ENCODE measurements at regions not wholly inside any gene's neighbourhood (a gene's known extent, or its start where the extent isn't known, plus 50 kb on each side); places are given as distances from the start of the nearest gene placed in this dataset.

- Histone ChIP-seq H3K4me1 (peaks cover 9% of the 10 kb centered on the region), H3K9me3 (replicated peaks) (no peaks in the 10 kb centered on the region), H3K27me3 (ENCODE audit: low read depth) (peaks cover 61% of the 10 kb centered on the region), H3K27ac (replicated peaks) (no peak overlapping the region), H3K4me3 (no peak overlapping the region), H3K36me3 (no peaks in the 10 kb centered on the region)
- TF ChIP-seq CTCF (IDR thresholded peaks at IDR 0.05; ENCODE audit: borderline replicate concordance) = no peak
- DNase-seq = no peak
- intact Hi-C loops (cut with micrococcal nuclease) = no loop called here
Observed at GRCh38 chr7:25965405-25966123, 186.4 kb upstream of the NFE2L3 start.

GRCh38 chr7:25966469-25966868 lies 185.5 kb upstream of the NFE2L3 start:
- DNase-seq = no peak
- no peak for TF ChIP-seq CTCF (IDR thresholded peaks at IDR 0.05; ENCODE audit: borderline replicate concordance)
- Histone ChIP-seq H3K9me3 (replicated peaks) (no peaks in the 10 kb centered on the region), H3K36me3 (no peaks in the 10 kb centered on the region), H3K27me3 (ENCODE audit: low read depth) (peaks cover 65% of the 10 kb centered on the region), H3K4me1 (peaks cover 9% of the 10 kb centered on the region), H3K4me3 (no peak overlapping the region), H3K27ac (replicated peaks) (no peak overlapping the region)
- intact Hi-C loops (cut with micrococcal nuclease) = no loop called here

GRCh38 chr7:25967278-25968204 lies 184.5 kb upstream of the NFE2L3 start:
- Histone ChIP-seq H3K27me3 (ENCODE audit: low read depth) (peaks cover 65% of the 10 kb centered on the region), H3K36me3 (no peaks in the 10 kb centered on the region), H3K4me1 (peaks cover 9% of the 10 kb centered on the region), H3K9me3 (replicated peaks) (no peaks in the 10 kb centered on the region), H3K4me3 (no peak overlapping the region), H3K27ac (replicated peaks) (no peak overlapping the region)
- no peak for DNase-seq
- intact Hi-C loops (cut with micrococcal nuclease) = no loop called here
- no peak for TF ChIP-seq CTCF (IDR thresholded peaks at IDR 0.05; ENCODE audit: borderline replicate concordance)

GRCh38 chr7:25968205-25968993 lies 183.6 kb upstream of the NFE2L3 start:
- intact Hi-C loops (cut with micrococcal nuclease) = no loop called here
- Histone ChIP-seq H3K9me3 (replicated peaks) (no peaks in the 10 kb centered on the region), H3K36me3 (no peaks in the 10 kb centered on the region), H3K27ac (replicated peaks) (no peak overlapping the region), H3K27me3 (ENCODE audit: low read depth) (peaks cover 65% of the 10 kb centered on the region), H3K4me1 (peaks cover 9% of the 10 kb centered on the region), H3K4me3 (no peak overlapping the region)
- TF ChIP-seq CTCF (IDR thresholded peaks at IDR 0.05; ENCODE audit: borderline replicate concordance) = no peak
- DNase-seq = no peak

GRCh38 chr7:25970356-25970755 lies 181.6 kb upstream of the NFE2L3 start:
- no peak for TF ChIP-seq CTCF (IDR thresholded peaks at IDR 0.05; ENCODE audit: borderline replicate concordance)
- H3K9me3 ChIP-seq (replicated peaks) = no peaks in the 10 kb centered on the region
- H3K27ac ChIP-seq (replicated peaks) = no peak overlapping the region
- H3K27me3 ChIP-seq (ENCODE audit: low read depth) = peaks cover 58% of the 10 kb centered on the region
- no peak for DNase-seq
- H3K4me1 ChIP-seq = no peaks in the 10 kb centered on the region
- intact Hi-C loops (cut with micrococcal nuclease) = no loop called here
- no peak overlapping the region for H3K4me3 ChIP-seq
- H3K36me3 ChIP-seq = no peaks in the 10 kb centered on the region

All from left ventricle myocardium inferior (tissue), 1 donor.